GM21717 (cell line): ENCODE measurements at regions not wholly inside any gene's neighbourhood (a gene's known extent, or its start where the extent isn't known, plus 50 kb on each side); places are given as distances from the start of the nearest gene placed in this dataset.

Source experiments
- ATAC-seq: cut with Tn5 transposase; IDR thresholded peaks from one replicate; pipeline ENCODE4 v1.9.1; 2021; ENCODE audit warnings: mild to moderate bottlenecking, moderate library complexity; ENCODE audit not compliant: unreplicated experiment

DNA sequence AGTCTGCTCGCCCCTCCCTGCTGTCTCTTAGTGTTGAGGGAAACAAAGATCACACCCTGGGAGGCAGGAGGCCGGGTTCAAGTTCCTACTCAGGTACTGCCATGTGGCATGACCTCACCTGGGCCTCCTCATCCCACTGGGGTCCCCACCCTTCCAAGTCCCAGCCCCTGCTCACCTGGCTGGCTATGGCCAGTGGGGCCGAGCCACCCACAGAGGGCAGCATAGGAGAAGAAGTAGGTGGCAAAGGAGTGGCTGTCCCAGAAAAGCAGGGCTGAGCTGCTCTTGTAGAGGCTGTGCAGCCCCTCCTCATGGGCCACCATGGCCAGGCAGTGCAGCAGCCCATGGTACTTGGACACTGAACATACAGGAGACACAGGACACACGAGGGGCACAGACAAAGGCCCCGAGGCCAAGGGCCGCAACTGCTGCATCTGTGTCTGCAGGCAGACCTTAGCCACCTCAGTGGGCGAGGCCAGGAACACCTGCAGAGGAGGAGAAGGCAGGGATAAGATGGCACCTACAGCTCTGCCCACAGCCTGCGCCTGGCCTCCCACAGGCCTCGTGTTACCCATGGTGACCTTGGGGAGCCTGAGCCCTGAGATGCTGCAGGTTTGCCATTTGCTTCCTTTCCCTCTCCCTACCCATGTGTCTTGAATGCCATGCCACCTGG lies 50.6 kb upstream of the MPEG1 start:
- no peak for ATAC-seq
